H9 (cell line): ENCODE measurements at regions not wholly inside any gene's neighbourhood (a gene's known extent, or its start where the extent isn't known, plus 50 kb on each side); places are given as distances from the start of the nearest gene placed in this dataset.

Experiments
- DNase-seq: peaks from one replicate; pipeline ENCODE4 v3.0.0-alpha.2; 2017
- H2AFZ ChIP-seq: one replicate; pipeline ENCODE4 v1.6.1; 2013; ENCODE audit warnings: mild to moderate bottlenecking, low read length, control low read depth, moderate library complexity
- H2AK5ac ChIP-seq: 2 replicates; pipeline ENCODE4 v1.6.1; 2013; ENCODE audit warnings: low read length, control low read depth, mixed read lengths; ENCODE audit not compliant: insufficient read length
- H2BK120ac ChIP-seq: one replicate; pipeline ENCODE4 v1.6.1; 2013; ENCODE audit warnings: low read depth, mild to moderate bottlenecking, low read length, control low read depth, inconsistent platforms; ENCODE audit not compliant: poor library complexity, severe bottlenecking
- H2BK12ac ChIP-seq: 2 replicates; pipeline ENCODE4 v1.6.1; 2013; ENCODE audit warnings: low read length, control low read depth, mixed read lengths, low read depth; ENCODE audit not compliant: insufficient read length
- H2BK15ac ChIP-seq: 2 replicates; pipeline ENCODE4 v1.6.1; 2013; ENCODE audit warnings: low read depth, low read length, control low read depth
- H2BK20ac ChIP-seq: one replicate; pipeline ENCODE4 v1.6.1; 2013; ENCODE audit warnings: low read depth, mild to moderate bottlenecking, low read length, control low read depth, inconsistent platforms; ENCODE audit not compliant: poor library complexity, severe bottlenecking
- H2BK5ac ChIP-seq: 2 replicates; pipeline ENCODE4 v1.6.1; 2013; ENCODE audit warnings: low read length, control low read depth, mixed read lengths; ENCODE audit not compliant: insufficient read length
- H3K14ac ChIP-seq: 2 replicates; pipeline ENCODE4 v1.6.1; 2013; ENCODE audit warnings: low read length, control low read depth; ENCODE audit not compliant: insufficient read depth
- H3K18ac ChIP-seq: 2 replicates; pipeline ENCODE4 v1.6.1; 2013; ENCODE audit warnings: low read depth, mild to moderate bottlenecking, mixed read lengths, low read length, control low read depth; ENCODE audit not compliant: insufficient read length
- H3K23ac ChIP-seq: 2 replicates; pipeline ENCODE4 v1.6.1; 2013; ENCODE audit warnings: low read length, control low read depth, mixed read lengths, low read depth; ENCODE audit not compliant: insufficient read length
- H3K23me2 ChIP-seq: 2 replicates; pipeline ENCODE4 v1.6.1; 2013; ENCODE audit warnings: low read depth, mild to moderate bottlenecking, mixed read lengths, low read length, control low read depth; ENCODE audit not compliant: insufficient read length, poor library complexity, severe bottlenecking
- H3K27ac ChIP-seq: 2 replicates; pipeline ENCODE4 v1.5.1; 2013; ENCODE audit warnings: low read length, control low read depth, mixed read lengths, low read depth; ENCODE audit not compliant: insufficient read length
- H3K27me3 ChIP-seq: 2 replicates; pipeline ENCODE4 v1.6.1; 2013; ENCODE audit warnings: low read length, control low read depth, inconsistent platforms; ENCODE audit not compliant: insufficient read depth
- H3K4ac ChIP-seq: 2 replicates; pipeline ENCODE4 v1.6.1; 2013; ENCODE audit warnings: low read depth, mild to moderate bottlenecking, control low read depth, inconsistent platforms, low read length, moderate library complexity
- H3K4me1 ChIP-seq: 2 replicates; pipeline ENCODE4 v1.6.1; 2013; ENCODE audit warnings: low read length, control low read depth, inconsistent platforms; ENCODE audit not compliant: insufficient read depth
- H3K4me2 ChIP-seq: 2 replicates; pipeline ENCODE4 v1.6.1; 2013; ENCODE audit warnings: low read length, control low read depth, mixed read lengths; ENCODE audit not compliant: insufficient read length, insufficient read depth
- H3K56ac ChIP-seq: 2 replicates; pipeline ENCODE4 v1.6.1; 2013; ENCODE audit warnings: low read depth, mild to moderate bottlenecking, mixed read lengths, low read length, control low read depth; ENCODE audit not compliant: insufficient read length
- H3K79me1 ChIP-seq: 2 replicates; pipeline ENCODE4 v1.6.1; 2013; ENCODE audit warnings: low read depth, mild to moderate bottlenecking, moderate library complexity, low read length, control low read depth, inconsistent platforms; ENCODE audit not compliant: insufficient read depth, poor library complexity, severe bottlenecking
- H3K79me2 ChIP-seq: 2 replicates; pipeline ENCODE4 v1.6.1; 2013; ENCODE audit warnings: low read length, control low read depth, inconsistent platforms; ENCODE audit not compliant: insufficient read depth
- H3K9ac ChIP-seq: 2 replicates; pipeline ENCODE4 v1.6.1; 2013; ENCODE audit warnings: low read length, control low read depth, mixed read lengths; ENCODE audit not compliant: insufficient read length; ENCODE audit errors: extremely low read depth
- H3K9me3 ChIP-seq: one replicate; pipeline ENCODE4 v1.6.1; 2013; ENCODE audit warnings: low read depth, low read length, inconsistent platforms; ENCODE audit not compliant: control insufficient read depth
- H3T11ph ChIP-seq: one replicate; pipeline ENCODE4 v1.6.1; 2013; ENCODE audit warnings: mild to moderate bottlenecking, low read length, control low read depth, inconsistent platforms
- H4K20me1 ChIP-seq: one replicate; pipeline ENCODE4 v1.6.1; 2013; ENCODE audit not compliant: control insufficient read depth, insufficient read length, insufficient read depth
- H4K5ac ChIP-seq: 2 replicates; pipeline ENCODE4 v1.6.1; 2013; ENCODE audit warnings: low read depth, mild to moderate bottlenecking, mixed read lengths, low read length, control low read depth; ENCODE audit not compliant: insufficient read length
- H4K8ac ChIP-seq: replicated peaks from 2 replicates; pipeline ENCODE4 v1.6.1; 2013; ENCODE audit warnings: low read length, control low read depth, mixed read lengths, low read depth; ENCODE audit not compliant: insufficient read length
- H4K91ac ChIP-seq: 2 replicates; pipeline ENCODE4 v1.6.1; 2013; ENCODE audit warnings: low read depth, mild to moderate bottlenecking, moderate library complexity, mixed read lengths, low read length, control low read depth; ENCODE audit not compliant: insufficient read length
- H3K27ac Mint-ChIP-seq, 3 experiments: 2 replicates in 2 of 3; 3 replicates in 1 of 3; pipeline ENCODE4 v1.8.0; 2020 to 2021; ENCODE audit warnings: mixed read lengths in 3 of 3, mild to moderate bottlenecking in 1 of 3, moderate library complexity in 1 of 3
- H3K27me3 Mint-ChIP-seq: 2 replicates; pipeline ENCODE4 v1.8.0; 2021; ENCODE audit warnings: low read depth, mild to moderate bottlenecking, moderate library complexity, mixed read lengths
- H3K36me3 Mint-ChIP-seq, 3 experiments: 2 replicates in 2 of 3; 3 replicates in 1 of 3; pipeline ENCODE4 v1.8.0; 2020 to 2021; ENCODE audit warnings: low read depth in 3 of 3, mixed read lengths in 3 of 3; ENCODE audit not compliant: insufficient read depth in 1 of 3
- H3K4me1 Mint-ChIP-seq, 2 experiments: 2 replicates each; pipeline ENCODE4 v1.8.0; 2020; ENCODE audit warnings: mixed read lengths in 2 of 2
- H3K4me3 Mint-ChIP-seq, 2 experiments: 2 replicates in 1 of 2; 3 replicates in 1 of 2; pipeline ENCODE4 v1.8.0; 2020 to 2021; ENCODE audit warnings: mild to moderate bottlenecking in 2 of 2, mixed read lengths in 2 of 2, moderate library complexity in 1 of 2
- H3K9me3 Mint-ChIP-seq, 2 experiments: 2 replicates in 1 of 2; 3 replicates in 1 of 2; pipeline ENCODE4 v1.8.0; 2020; ENCODE audit warnings: mild to moderate bottlenecking in 2 of 2, mixed read lengths in 2 of 2, moderate library complexity in 1 of 2
- CTCF ChIP-seq: fragments of 200-600 bp; sonication (generic); conservative IDR thresholded peaks from 3 replicates; pipeline ENCODE4 v1.8.0; 2021; ENCODE audit warnings: antibody characterized with exemption, mild to moderate bottlenecking
- WGBS: extraction: QIAGEN DNeasy Blood & Tissue Kit; methylation state at CpG from one replicate; pipeline ENCODE4 v1.1.7; 2013; ENCODE audit warnings: missing lambda C conversion rate, low lambda C conversion rate, mixed read lengths; ENCODE audit not compliant: insufficient read length; ENCODE audit errors: extremely low coverage; 5-methylcytosine and 5-hydroxymethylcytosine counted together

GRCh38 chrX:6693051-6693450, 158.1 kb upstream of the VCX3A start:
- H3T11ph ChIP-seq = no peak overlapping the region
- no peaks in the 10 kb centered on the region for H3K27me3 ChIP-seq
- Mint-ChIP-seq H3K36me3 (peaks cover 20 to 23% (median 20%) of the 10 kb centered on the region in 3 experiments), H3K9me3 (peaks cover 15 to 19% of the 10 kb centered on the region in 2 experiments), H3K4me3 (peak overlapping the region in 1 of 2 experiments; percentile 69; a peak in 2 of 5 replicates), H3K4me1 (peaks cover 42 to 46% of the 10 kb centered on the region in 2 experiments), H3K27me3 (no peaks in the 10 kb centered on the region), H3K27ac (peak overlapping the region; percentile 77 to 96 (median 87); a peak in 6 of 7 replicates)
- H3K9ac ChIP-seq = no peak overlapping the region
- no peak overlapping the region for H3K18ac ChIP-seq
- H2AK5ac ChIP-seq = no peak overlapping the region
- peak overlapping the region; percentile 93 for H3K27ac ChIP-seq
- H2BK120ac ChIP-seq = no peak overlapping the region
- H2AFZ ChIP-seq = no peak overlapping the region
- no peak overlapping the region for H2BK15ac ChIP-seq
- H3K23ac ChIP-seq = no peak overlapping the region
- no peak overlapping the region for H4K91ac ChIP-seq
- no peaks in the 10 kb centered on the region for H4K20me1 ChIP-seq
- no peak overlapping the region for H2BK12ac ChIP-seq
- no peak overlapping the region for H2BK20ac ChIP-seq
- H3K9me3 ChIP-seq = no peaks in the 10 kb centered on the region
- H3K56ac ChIP-seq = no peak overlapping the region
- H3K23me2 ChIP-seq = no peaks in the 10 kb centered on the region
- H4K5ac ChIP-seq = no peak overlapping the region
- no peak overlapping the region for H3K14ac ChIP-seq
- H3K79me1 ChIP-seq = no peaks in the 10 kb centered on the region
- H3K79me2 ChIP-seq = no peaks in the 10 kb centered on the region
- peak; percentile 29 for DNase-seq
- no peak for TF ChIP-seq CTCF
- WGBS = no CpG with 5 or more reads among the region's 6 CpGs
- H2BK5ac ChIP-seq = no peak overlapping the region
- peak overlapping the region; percentile 13 for H3K4me2 ChIP-seq
- H4K8ac ChIP-seq = no peak overlapping the region
- H3K4ac ChIP-seq = no peak overlapping the region
- H3K4me1 ChIP-seq = peaks cover 11% of the 10 kb centered on the region
